Activated B cell treated with CpG ODN at 0.5 μM for 24 hours (primary cell): ENCODE measurements at regions not wholly inside any gene's neighbourhood (a gene's known extent, or its start where the extent isn't known, plus 50 kb on each side); places are given as distances from the start of the nearest gene placed in this dataset.
A peak's percentile ranks its signal among the peaks of the same experiment; 100 is the strongest.

Experiments
- ATAC-seq: fragments of 200-7000 bp; cut with Tn5 transposase; one replicate; pipeline ENCODE4 v1.10.0; 2021; ENCODE audit warnings: low read depth, mild to moderate bottlenecking, moderate library complexity
- CTCF ChIA-PET: fragments of 350-600 bp; sonication (Branson Sonifier 250); formaldehyde crosslinking; loops from one replicate; lab custom pipeline; 2021; ENCODE audit warnings: antibody characterized with exemption; lab: Charles Lee
- POLR2A ChIA-PET: fragments of 350-600 bp; sonication (Branson Sonifier 250); formaldehyde crosslinking; loops from one replicate; lab custom pipeline; 2021; ENCODE audit warnings: antibody characterized with exemption; lab: Charles Lee
- DNase-seq: peaks from one replicate; pipeline ENCODE4 v3.0.0; 2022
- H3K27ac Mint-ChIP-seq: one replicate; pipeline ENCODE4 v1.8.0; 2020; ENCODE audit warnings: mixed read lengths
- H3K27me3 Mint-ChIP-seq: one replicate; pipeline ENCODE4 v1.8.0; 2021; ENCODE audit warnings: mixed read lengths
- H3K36me3 Mint-ChIP-seq: one replicate; pipeline ENCODE4 v1.8.0; 2021; ENCODE audit warnings: low read depth, mixed read lengths
- H3K4me1 Mint-ChIP-seq: one replicate; pipeline ENCODE4 v1.8.0; 2021; ENCODE audit warnings: mixed read lengths
- H3K4me3 Mint-ChIP-seq: one replicate; pipeline ENCODE4 v1.8.0; 2020; ENCODE audit warnings: mild to moderate bottlenecking, mixed read lengths
- H3K9me3 Mint-ChIP-seq: one replicate; pipeline ENCODE4 v1.8.0; 2020; ENCODE audit warnings: mixed read lengths
- CTCF ChIP-seq: fragments of 200-600 bp; IDR thresholded peaks from one replicate; pipeline ENCODE4 v1.8.0; 2022; ENCODE audit warnings: antibody characterized with exemption, mild to moderate bottlenecking
- intact Hi-C: fragments of 100-400 bp; cut with micrococcal nuclease; formaldehyde crosslinking; loops from one replicate; pipeline ENCODE4 v1.15.1; 2024

DNA sequence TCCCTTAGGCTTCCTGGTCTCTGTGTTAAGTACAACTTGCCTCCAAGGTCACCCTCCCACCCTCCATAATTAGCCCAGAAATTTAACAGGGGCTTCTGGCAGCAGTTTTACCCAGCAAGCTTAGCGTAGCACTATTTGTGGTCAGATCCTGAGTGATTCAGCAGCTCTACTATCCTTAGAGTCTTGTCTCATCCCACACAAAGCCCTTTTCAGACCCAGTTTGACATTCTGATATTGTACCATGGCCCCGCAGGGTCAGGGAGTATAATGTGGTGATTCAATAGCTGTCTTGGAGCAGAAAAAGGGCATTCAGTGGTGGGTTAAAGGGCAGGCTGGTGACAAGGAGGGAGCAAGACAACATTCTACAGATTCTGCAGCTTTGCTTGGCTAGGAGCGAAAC, 153.8 kb upstream of the DDHD1 start:
- Mint-ChIP-seq H3K27me3 (peaks cover 11% of the 10 kb centered on the region), H3K27ac (no peak overlapping the region), H3K4me3 (no peak overlapping the region), H3K36me3 (no peaks in the 10 kb centered on the region), H3K9me3 (peaks cover 9% of the 10 kb centered on the region), H3K4me1 (peaks cover 17% of the 10 kb centered on the region)
- ChIA-PET CTCF (interaction anchor here (1.5 to 4.4 kb wide), 5 partner anchors 10 to 1041 kb away, joined by 3 to 30 read pairs (median 8); no protein-coding TSS in a partner anchor), POLR2A (interaction anchor here (0.5 to 1.1 kb wide), 2 partner anchors 89 to 1551 kb away, joined by 3 to 4 read pairs; no protein-coding TSS in a partner anchor)
- DNase-seq (no peak), ATAC-seq (no peak)
- no peak for TF ChIP-seq CTCF
- intact Hi-C loops: loop anchor here (1.0 to 10.0 kb wide), 3 partner anchors 252 to 1008 kb away; no protein-coding TSS in a partner anchor

DNA sequence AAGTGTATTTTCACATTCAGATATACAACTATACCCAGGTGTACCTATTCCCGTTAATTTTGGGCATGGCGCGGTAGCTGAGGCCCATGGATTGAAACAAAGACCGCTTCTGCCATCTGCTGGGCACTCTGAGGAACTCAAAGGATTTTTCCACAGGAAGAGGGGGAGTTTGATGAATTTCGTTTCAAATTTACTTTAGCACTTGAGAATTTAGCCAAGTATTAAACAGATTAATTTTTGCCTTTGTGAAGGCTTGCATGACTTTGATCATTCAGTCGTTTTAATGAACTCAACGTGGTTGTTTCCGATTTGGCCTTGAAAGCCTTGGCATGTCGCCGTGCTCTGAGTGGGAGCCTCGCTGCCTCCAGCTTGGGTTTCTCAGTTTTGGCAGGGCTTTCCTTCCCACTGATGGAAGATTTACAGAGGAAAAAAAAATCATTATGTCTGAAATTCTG, 153.2 kb upstream of the DDHD1 start:
- H3K36me3 Mint-ChIP-seq: no peaks in the 10 kb centered on the region
- POLR2A ChIA-PET: interaction anchor here (1.1 kb wide), 1 partner anchor 89 kb away, joined by 3 read pairs; no protein-coding TSS in a partner anchor
- DNase-seq (no peak), ATAC-seq (peak; percentile 42)
- CTCF ChIA-PET: interaction anchor here (0.9 to 4.4 kb wide), 7 partner anchors 10 to 1042 kb away, joined by 3 to 30 read pairs (median 7); no protein-coding TSS in a partner anchor
- H3K4me3 Mint-ChIP-seq: peak overlapping the region; percentile 30
- peaks cover 11% of the 10 kb centered on the region for H3K27me3 Mint-ChIP-seq
- no peak overlapping the region for H3K27ac Mint-ChIP-seq
- TF ChIP-seq CTCF: peak; percentile 68
- H3K4me1 Mint-ChIP-seq: peaks cover 17% of the 10 kb centered on the region
- intact Hi-C loops: loop anchor here (1.0 to 10.0 kb wide), 3 partner anchors 251 to 1007 kb away; no protein-coding TSS in a partner anchor
- peaks cover 7% of the 10 kb centered on the region for H3K9me3 Mint-ChIP-seq

DNA sequence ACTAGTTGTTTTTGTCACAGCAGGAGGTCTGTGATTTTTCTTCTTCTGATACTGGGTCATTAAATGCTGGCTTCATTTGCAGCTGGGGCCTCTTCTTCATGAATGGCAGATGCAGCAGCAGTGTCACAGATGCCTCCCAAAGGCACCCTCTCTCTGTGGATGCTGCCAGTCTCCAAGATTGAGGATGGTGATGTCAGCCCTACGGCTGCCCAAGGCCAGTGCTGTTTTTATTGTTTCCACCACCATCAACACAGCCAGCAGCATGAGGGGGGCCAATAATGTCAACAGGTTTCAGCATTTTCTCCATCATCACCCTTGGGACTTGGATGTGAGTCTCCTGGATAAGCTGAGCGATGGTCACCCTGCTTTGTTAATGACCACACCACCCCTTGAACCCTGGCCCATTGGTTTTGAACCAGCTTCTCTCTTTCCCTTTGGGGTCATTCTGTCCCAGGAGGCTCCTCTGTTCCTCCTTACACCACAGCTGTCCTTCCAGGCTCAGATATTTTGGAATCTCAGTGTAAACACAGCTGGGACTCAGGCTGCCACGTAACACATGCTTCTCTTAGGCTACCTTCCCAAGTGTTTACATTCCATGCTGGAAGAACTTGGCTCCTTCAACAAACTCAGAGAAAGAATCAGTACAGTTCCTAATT, 151.7 kb upstream of the DDHD1 start:
- ATAC-seq (no peak), DNase-seq (no peak)
- Mint-ChIP-seq H3K27me3 (peaks cover 11% of the 10 kb centered on the region), H3K4me3 (no peak overlapping the region), H3K36me3 (no peaks in the 10 kb centered on the region), H3K9me3 (no peaks in the 10 kb centered on the region), H3K4me1 (peaks cover 8% of the 10 kb centered on the region), H3K27ac (no peak overlapping the region)
- no peak for TF ChIP-seq CTCF
- ChIA-PET POLR2A (no interaction called here), CTCF (interaction anchor here (1.0 to 4.4 kb wide), 6 partner anchors 8 to 1043 kb away, joined by 3 to 30 read pairs (median 8); no protein-coding TSS in a partner anchor)
- intact Hi-C loops: loop anchor here (10.0 kb wide), 1 partner anchor 250 kb away; no protein-coding TSS in a partner anchor

- DNase-seq (no peak), ATAC-seq (no peak)
- ChIA-PET POLR2A (interaction anchor here (0.7 kb wide), 1 partner anchor 136 kb away, joined by 3 read pairs; no protein-coding TSS in a partner anchor), CTCF (interaction anchor here (0.6 to 3.0 kb wide), 14 partner anchors 10 to 1054 kb away, joined by 3 to 30 read pairs (median 4); no protein-coding TSS in a partner anchor)
- TF ChIP-seq CTCF: peak; percentile 44
- Mint-ChIP-seq H3K27ac (no peak overlapping the region), H3K36me3 (no peaks in the 10 kb centered on the region), H3K4me1 (no peaks in the 10 kb centered on the region), H3K4me3 (no peak overlapping the region), H3K27me3 (no peaks in the 10 kb centered on the region), H3K9me3 (no peaks in the 10 kb centered on the region)
- intact Hi-C loops: loop anchor here (1.0 to 5.0 kb wide), 4 partner anchors 29 to 1052 kb away; no protein-coding TSS in a partner anchor
These were observed 143.0 kb upstream of the DDHD1 start for GRCh38 chr14:53295985-53296582.
